ENCODE measurements at regions not wholly inside any gene's neighbourhood (a gene's known extent, or its start where the extent isn't known, plus 50 kb on each side); places are given as distances from the start of the nearest gene placed in this dataset.

GRCh38 chr21:38988509-38989378, 183.0 kb downstream of the ETS2 start:
- Histone ChIP-seq H3K4me1 (peaks cover 0 to 76% (median 37%) of the 10 kb centered on the region in 4 donors), H3K4me3 (no peak overlapping the region), H3K27me3 (no peaks in the 10 kb centered on the region), H3K36me3 (no peaks in the 10 kb centered on the region), H3K27ac (peak overlapping the region in 1 of 4 donors; percentile 18), H3K9me3 (no peaks in the 10 kb centered on the region)
- WGBS, 2 donors, result 79 to 83% methylated on average over 29 of the region's 29 CpGs
- no peak for DNase-seq (ENCODE audit: low spot score in 2 of 2)
- no peak for TF ChIP-seq POLR2A (IDR thresholded peaks at IDR 0.05)
- no peak for TF ChIP-seq EP300 (IDR thresholded peaks at IDR 0.05)
- TF ChIP-seq CTCF (IDR thresholded peaks at IDR 0.05), result no peak

- no peaks in the 10 kb centered on the region for H3K9me3 ChIP-seq
- no peak overlapping the region for H3K4me3 ChIP-seq
- 63 to 69% methylated on average over 12 of the region's 12 CpGs for WGBS, 2 donors
- H3K4me1 ChIP-seq, result peaks cover 0 to 67% (median 29%) of the 10 kb centered on the region in 4 donors
- DNase-seq (ENCODE audit: low spot score in 2 of 2), result no peak
- peak overlapping the region in 1 of 4 donors; percentile 40 for H3K27ac ChIP-seq
- TF ChIP-seq CTCF (IDR thresholded peaks at IDR 0.05) (no peak), EP300 (IDR thresholded peaks at IDR 0.05) (no peak), POLR2A (IDR thresholded peaks at IDR 0.05) (no peak)
- H3K27me3 ChIP-seq, result no peaks in the 10 kb centered on the region
- no peaks in the 10 kb centered on the region for H3K36me3 ChIP-seq
Measured at GRCh38 chr21:38987633-38988508, 182.1 kb downstream of the ETS2 start.

- Histone ChIP-seq H3K4me3 (no peak overlapping the region), H3K27me3 (no peaks in the 10 kb centered on the region), H3K36me3 (no peaks in the 10 kb centered on the region), H3K4me1 (peaks cover 0 to 61% (median 27%) of the 10 kb centered on the region in 4 donors), H3K27ac (peak overlapping the region in 1 of 4 donors; percentile 40), H3K9me3 (no peaks in the 10 kb centered on the region)
- 60 to 72% methylated on average over 13 of the region's 13 CpGs for WGBS, 2 donors
- DNase-seq (ENCODE audit: low spot score in 2 of 2), result no peak
- TF ChIP-seq POLR2A (IDR thresholded peaks at IDR 0.05) (no peak), CTCF (IDR thresholded peaks at IDR 0.05) (no peak), EP300 (IDR thresholded peaks at IDR 0.05) (no peak)
Measured at GRCh38 chr21:38986806-38987632, 181.3 kb downstream of the ETS2 start.

- no peaks in the 10 kb centered on the region for H3K27me3 ChIP-seq
- TF ChIP-seq POLR2A (IDR thresholded peaks at IDR 0.05), result no peak
- TF ChIP-seq EP300 (IDR thresholded peaks at IDR 0.05), result no peak
- no peak for TF ChIP-seq CTCF (IDR thresholded peaks at IDR 0.05)
- peak overlapping the region in 1 of 4 donors; percentile 80 for H3K27ac ChIP-seq
- WGBS, 2 donors, result 96 to 97% methylated on average over 5 of the region's 5 CpGs
- H3K36me3 ChIP-seq, result no peaks in the 10 kb centered on the region
- peaks cover 0 to 61% (median 27%) of the 10 kb centered on the region in 4 donors for H3K4me1 ChIP-seq
- DNase-seq (ENCODE audit: low spot score in 2 of 2), result no peak
- no peaks in the 10 kb centered on the region for H3K9me3 ChIP-seq
- no peak overlapping the region for H3K4me3 ChIP-seq
Measured at GRCh38 chr21:38986406-38986805, 180.7 kb downstream of the ETS2 start.
